DOHH2 (cell line): ENCODE measurements at regions not wholly inside any gene's neighbourhood (a gene's known extent, or its start where the extent isn't known, plus 50 kb on each side); places are given as distances from the start of the nearest gene placed in this dataset.

ENCODE experiments used
- H3F3A ChIP-seq: fragments of 200-600 bp; sonication (generic), shearing (Covaris generic); 2 replicates; pipeline ENCODE4 v1.6.0; 2016; ENCODE audit warnings: antibody characterized with exemption, mild to moderate bottlenecking; ENCODE audit not compliant: control insufficient read depth, insufficient read depth
- H3K27ac ChIP-seq: fragments of 200-600 bp; sonication (generic); 2 replicates; pipeline ENCODE4 v1.5.1; 2014; ENCODE audit warnings: low read depth, mild to moderate bottlenecking, low read length, moderate library complexity
- H3K27me3 ChIP-seq: fragments of 200-600 bp; sonication (generic); 2 replicates; pipeline ENCODE4 v1.6.1; 2014; ENCODE audit warnings: mild to moderate bottlenecking, low read length, mixed read lengths; ENCODE audit not compliant: control insufficient read depth
- H3K36me3 ChIP-seq: fragments of 200-600 bp; sonication (generic); 2 replicates; pipeline ENCODE4 v1.6.1; 2014; ENCODE audit warnings: mild to moderate bottlenecking, low read length, moderate library complexity, mixed read lengths; ENCODE audit not compliant: control insufficient read depth
- H3K4me1 ChIP-seq: fragments of 200-600 bp; sonication (generic); 2 replicates; pipeline ENCODE4 v1.6.1; 2014; ENCODE audit warnings: mild to moderate bottlenecking, low read length, mixed read lengths; ENCODE audit not compliant: control insufficient read depth
- H3K4me2 ChIP-seq: fragments of 200-600 bp; sonication (generic); 2 replicates; pipeline ENCODE4 v1.6.0; 2014; ENCODE audit warnings: mild to moderate bottlenecking, low read length, moderate library complexity
- H3K4me3 ChIP-seq: fragments of 200-600 bp; sonication (generic); 2 replicates; pipeline ENCODE4 v1.5.1; 2014; ENCODE audit warnings: mild to moderate bottlenecking, low read length, mixed read lengths
- H3K79me2 ChIP-seq: fragments of 200-600 bp; sonication (generic); 2 replicates; pipeline ENCODE4 v1.6.1; 2014; ENCODE audit warnings: mild to moderate bottlenecking, low read length, mixed read lengths; ENCODE audit not compliant: control insufficient read depth
- H3K9me2 ChIP-seq: fragments of 200-600 bp; sonication (generic); replicated peaks from 2 replicates; pipeline ENCODE4 v1.6.1; 2014; ENCODE audit warnings: mild to moderate bottlenecking, low read length, mixed read lengths; ENCODE audit not compliant: control insufficient read depth
- H3K9me3 ChIP-seq: fragments of 200-600 bp; sonication (generic); 2 replicates; pipeline ENCODE4 v1.6.1; 2014; ENCODE audit warnings: antibody characterized with exemption, low read length, mixed read lengths; ENCODE audit not compliant: control insufficient read depth, insufficient read depth
- H4K20me1 ChIP-seq: fragments of 200-600 bp; sonication (generic); 2 replicates; pipeline ENCODE4 v1.6.0; 2014; ENCODE audit warnings: low read depth, mild to moderate bottlenecking, antibody characterized with exemption, low read length, moderate library complexity; ENCODE audit not compliant: control insufficient read depth, insufficient read depth
- CTCF ChIP-seq: fragments of 200-600 bp; sonication (generic); IDR thresholded peaks from one replicate; pipeline ENCODE4 v1.5.1; 2014; ENCODE audit warnings: antibody characterized with exemption, mild to moderate bottlenecking, low read depth, low read length; ENCODE audit not compliant: poor library complexity, severe bottlenecking
- EZH2phosphoT487 ChIP-seq: fragments of 200-600 bp; sonication (generic); IDR thresholded peaks from 2 replicates; pipeline ENCODE4 v1.6.1; 2017; ENCODE audit warnings: borderline replicate concordance, mild to moderate bottlenecking, antibody characterized with exemption, low read length, moderate library complexity, mixed read lengths

- no peaks in the 10 kb centered on the region for H3K36me3 ChIP-seq
- no peaks in the 10 kb centered on the region for H4K20me1 ChIP-seq
- no peaks in the 10 kb centered on the region for H3F3A ChIP-seq
- H3K4me1 ChIP-seq: no peaks in the 10 kb centered on the region
- H3K4me2 ChIP-seq: no peak overlapping the region
- no peak overlapping the region for H3K27ac ChIP-seq
- no peaks in the 10 kb centered on the region for H3K79me2 ChIP-seq
- H3K9me3 ChIP-seq: no peaks in the 10 kb centered on the region
- H3K9me2 ChIP-seq: no peaks in the 10 kb centered on the region
- H3K4me3 ChIP-seq: no peak overlapping the region
- TF ChIP-seq EZH2phosphoT487 (no peak), CTCF (peak; percentile 66)
- no peaks in the 10 kb centered on the region for H3K27me3 ChIP-seq
Measured at GRCh38 chr4:180028682-180029081, 2214.5 kb upstream of the TENM3 start.

DNA sequence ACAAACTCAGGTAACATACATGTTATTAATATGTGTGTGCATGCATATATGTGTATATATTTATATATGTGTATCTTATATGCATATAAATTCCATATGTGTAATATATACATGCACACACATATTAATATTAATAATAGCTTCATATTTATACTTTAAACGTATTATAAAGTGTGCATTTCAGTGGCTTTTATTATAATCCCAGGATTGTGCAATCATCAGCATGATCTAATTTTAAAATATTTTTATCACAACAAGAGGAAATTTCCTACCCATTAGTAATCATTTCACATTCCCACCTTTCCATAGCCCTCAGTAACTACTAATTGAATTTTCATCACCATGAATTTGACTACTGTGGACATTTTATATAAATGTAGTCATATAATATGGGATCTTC, 2211.9 kb upstream of the TENM3 start:
- Histone ChIP-seq H3F3A (no peaks in the 10 kb centered on the region), H3K9me2 (no peaks in the 10 kb centered on the region), H4K20me1 (no peaks in the 10 kb centered on the region), H3K4me3 (no peak overlapping the region), H3K9me3 (no peaks in the 10 kb centered on the region), H3K4me2 (no peak overlapping the region), H3K36me3 (no peaks in the 10 kb centered on the region), H3K79me2 (no peaks in the 10 kb centered on the region), H3K27me3 (no peaks in the 10 kb centered on the region), H3K4me1 (no peaks in the 10 kb centered on the region), H3K27ac (no peak overlapping the region)
- no peak for TF ChIP-seq CTCF
- TF ChIP-seq EZH2phosphoT487: no peak

DNA sequence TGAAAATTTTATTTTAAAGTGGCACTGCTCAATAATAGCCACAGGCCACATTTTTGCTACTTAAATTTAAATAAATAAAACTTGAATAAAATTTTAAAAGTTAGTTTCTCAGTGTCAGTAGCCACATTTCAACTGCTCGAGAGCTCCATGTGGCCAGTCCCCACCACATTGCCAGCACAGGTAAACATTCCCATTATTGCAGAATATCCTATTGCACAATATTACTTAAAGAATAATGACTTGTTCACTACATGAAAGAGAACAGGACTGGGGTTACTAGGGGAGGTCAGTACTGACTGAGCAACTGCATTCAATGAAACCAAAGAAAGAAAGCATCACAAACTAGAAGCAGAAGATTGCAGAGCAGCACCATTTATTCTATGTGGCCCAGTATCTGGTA, 2201.6 kb upstream of the TENM3 start:
- H3K27me3 ChIP-seq: no peaks in the 10 kb centered on the region
- H3F3A ChIP-seq: no peaks in the 10 kb centered on the region
- no peaks in the 10 kb centered on the region for H3K9me2 ChIP-seq
- no peaks in the 10 kb centered on the region for H3K9me3 ChIP-seq
- H3K27ac ChIP-seq: no peak overlapping the region
- H3K4me2 ChIP-seq: no peak overlapping the region
- H3K79me2 ChIP-seq: no peaks in the 10 kb centered on the region
- no peaks in the 10 kb centered on the region for H4K20me1 ChIP-seq
- TF ChIP-seq CTCF (no peak), EZH2phosphoT487 (no peak)
- H3K4me1 ChIP-seq: no peaks in the 10 kb centered on the region
- no peaks in the 10 kb centered on the region for H3K36me3 ChIP-seq
- H3K4me3 ChIP-seq: no peak overlapping the region

GRCh38 chr4:180052629-180053028, 2190.6 kb upstream of the TENM3 start:
- no peaks in the 10 kb centered on the region for H3K9me3 ChIP-seq

More at GRCh38 chr4:180052629-180053028, 2190.6 kb upstream of the TENM3 start:
- no peak for TF ChIP-seq EZH2phosphoT487
- no peak for TF ChIP-seq CTCF
- no peak overlapping the region for H3K27ac ChIP-seq
- H3F3A ChIP-seq: no peaks in the 10 kb centered on the region
- H3K9me2 ChIP-seq: no peaks in the 10 kb centered on the region
- H3K4me2 ChIP-seq: no peak overlapping the region
- H4K20me1 ChIP-seq: no peaks in the 10 kb centered on the region
- H3K79me2 ChIP-seq: no peaks in the 10 kb centered on the region
- no peak overlapping the region for H3K4me3 ChIP-seq
- H3K27me3 ChIP-seq: no peaks in the 10 kb centered on the region
- H3K4me1 ChIP-seq: no peaks in the 10 kb centered on the region
- no peaks in the 10 kb centered on the region for H3K36me3 ChIP-seq
